HepG2 (cell line): ENCODE measurements at regions not wholly inside any gene's neighbourhood (a gene's known extent, or its start where the extent isn't known, plus 50 kb on each side); places are given as distances from the start of the nearest gene placed in this dataset.

Experiments used
- TCF7 ChIP-seq: sonication (generic); IDR thresholded peaks from 2 replicates; pipeline ENCODE4 v1.6.1; 2016; ENCODE audit warnings: antibody characterized with exemption, low read depth
- ZNF256 ChIP-seq: sonication (generic); formaldehyde crosslinking; conservative IDR thresholded peaks from 2 replicates; pipeline ENCODE4 v1.4.0; 2020; ENCODE audit warnings: missing genetic modification reagents

DNA sequence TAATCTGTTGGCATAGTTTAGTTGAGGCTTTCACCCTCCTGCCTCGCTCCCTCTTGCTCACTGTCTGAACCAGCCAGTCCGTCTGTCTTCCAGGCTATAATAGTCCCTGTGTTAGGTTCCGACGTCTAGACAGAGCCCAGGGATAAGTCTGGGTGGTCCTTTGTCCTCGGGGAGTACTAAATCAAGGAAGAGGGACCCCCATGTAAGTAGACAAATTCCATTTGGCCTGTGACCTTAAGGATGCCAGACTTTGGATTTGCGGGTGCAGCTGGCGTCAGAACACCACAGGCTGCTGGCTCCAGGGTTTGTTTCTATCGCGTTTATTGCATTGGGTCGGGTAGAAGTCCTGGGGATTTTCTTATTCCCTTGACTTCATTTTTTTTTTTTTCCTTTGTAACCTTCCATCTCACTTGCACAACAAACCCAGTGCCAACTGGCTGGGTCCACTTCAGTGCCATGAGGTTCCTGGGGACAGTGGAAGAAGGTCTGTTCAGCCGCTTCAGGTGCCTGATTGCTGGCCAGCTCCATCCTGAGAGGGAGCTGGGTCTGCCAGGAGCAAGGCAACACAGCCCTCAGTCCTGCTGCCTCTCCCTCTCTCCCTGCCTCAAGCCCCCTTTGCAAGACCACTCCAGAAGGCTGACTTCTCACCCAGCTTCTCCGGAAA lies 95.4 kb upstream of the KLHL25 start:
- TF ChIP-seq TCF7 (no peak), ZNF256 (CRISPR knock-in tag) (no peak)
